Activated CD4-positive, alpha-beta T cell treated with anti-CD3 and anti-CD28 coated beads, Interleukin-2, amount 10 ng/mL, durations not matched to agents 24 days and 14 days (primary cell): ENCODE measurements at regions not wholly inside any gene's neighbourhood (a gene's known extent, or its start where the extent isn't known, plus 50 kb on each side); places are given as distances from the start of the nearest gene placed in this dataset.
"Not testable (repeated sequence)": the region's sequence is repeated elsewhere in the genome, so short reads cannot be mapped to it uniquely, and the experiment has no call there.

ENCODE experiments used
- DNase-seq: peaks from one replicate; pipeline ENCODE4 v3.0.0; 2022
- H3K27ac Mint-ChIP-seq: one replicate; pipeline ENCODE4 v1.8.0; 2022; ENCODE audit warnings: mild to moderate bottlenecking, mixed read lengths
- H3K27me3 Mint-ChIP-seq: one replicate; pipeline ENCODE4 v1.8.0; 2022; ENCODE audit warnings: mixed read lengths
- H3K36me3 Mint-ChIP-seq: one replicate; pipeline ENCODE4 v1.8.0; 2022; ENCODE audit warnings: low read depth, mild to moderate bottlenecking, mixed read lengths
- H3K4me1 Mint-ChIP-seq: one replicate; pipeline ENCODE4 v1.8.0; 2021; ENCODE audit warnings: mixed read lengths
- H3K4me3 Mint-ChIP-seq: one replicate; pipeline ENCODE4 v1.8.0; 2022; ENCODE audit warnings: mild to moderate bottlenecking, moderate library complexity, mixed read lengths
- H3K9me3 Mint-ChIP-seq: one replicate; pipeline ENCODE4 v1.8.0; 2021; ENCODE audit warnings: mixed read lengths
- intact Hi-C: fragments of 100-400 bp; cut with micrococcal nuclease; formaldehyde crosslinking; loops from one replicate; pipeline ENCODE4 v1.15.1; 2023

DNA sequence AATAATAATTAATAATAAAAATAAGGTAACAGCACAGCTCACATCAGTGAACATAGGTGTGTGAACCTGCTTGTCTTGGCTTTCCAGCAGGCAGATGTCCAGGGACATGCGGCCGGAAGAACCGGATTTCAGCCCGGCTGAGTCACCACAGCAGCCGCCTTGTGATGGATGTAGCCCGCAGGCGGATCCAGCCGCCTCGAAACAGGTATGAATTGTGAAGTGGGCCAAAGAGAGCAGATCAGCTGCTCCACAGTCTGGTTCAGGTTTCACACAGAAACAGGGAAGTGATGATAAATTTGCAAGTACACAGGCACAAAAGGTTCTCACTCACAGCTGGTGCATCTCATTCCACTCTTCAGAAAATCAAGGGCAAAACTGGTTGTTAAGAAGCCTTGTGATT lies 55.1 kb downstream of the ID4 start:
- intact Hi-C loops = no loop called here
- DNase-seq = no peak
- Mint-ChIP-seq H3K36me3 (no peaks in the 10 kb centered on the region), H3K4me1 (no peaks in the 10 kb centered on the region), H3K9me3 (peaks cover 3% of the 10 kb centered on the region), H3K27me3 (no peaks in the 10 kb centered on the region), H3K27ac (no peak overlapping the region), H3K4me3 (no peak overlapping the region)

- Mint-ChIP-seq H3K36me3 (no peaks in the 10 kb centered on the region), H3K27me3 (no peaks in the 10 kb centered on the region), H3K4me1 (no peaks in the 10 kb centered on the region), H3K9me3 (peaks cover 4% of the 10 kb centered on the region), H3K27ac (no peak overlapping the region), H3K4me3 (no peak overlapping the region)
- DNase-seq = no peak
- intact Hi-C loops = no loop called here
These were observed 58.9 kb downstream of the ID4 start for GRCh38 chr6:19895866-19896692.

DNA sequence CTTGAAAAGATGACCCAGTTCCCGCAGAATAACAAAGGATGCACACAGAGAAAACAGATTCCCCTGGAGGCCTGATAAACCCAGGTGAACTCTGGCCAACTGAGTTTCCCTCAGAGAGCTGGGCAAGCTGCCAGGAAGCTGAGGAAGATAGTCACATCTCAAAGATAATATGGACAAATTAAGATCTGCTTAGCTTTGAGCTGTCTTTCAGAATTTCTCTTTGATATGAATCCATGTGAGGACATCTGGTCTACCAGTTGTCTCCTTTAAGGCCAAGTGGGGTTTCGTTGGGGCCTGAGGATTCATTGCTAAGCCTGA lies 59.5 kb downstream of the ID4 start:
- DNase-seq = no peak
- Mint-ChIP-seq H3K36me3 (no peaks in the 10 kb centered on the region), H3K27ac (no peak overlapping the region), H3K27me3 (no peaks in the 10 kb centered on the region), H3K4me3 (no peak overlapping the region), H3K9me3 (peaks cover 6% of the 10 kb centered on the region), H3K4me1 (no peaks in the 10 kb centered on the region)
- intact Hi-C loops = no loop called here

- Mint-ChIP-seq H3K4me1 (no peaks in the 10 kb centered on the region), H3K4me3 (no peak overlapping the region), H3K27ac (no peak overlapping the region), H3K9me3 (peaks cover 6% of the 10 kb centered on the region), H3K36me3 (no peaks in the 10 kb centered on the region), H3K27me3 (no peaks in the 10 kb centered on the region)
- no peak for DNase-seq
- intact Hi-C loops = no loop called here
These were observed 61.1 kb downstream of the ID4 start for GRCh38 chr6:19898141-19898740.

GRCh38 chr6:19902201-19902600 lies 65.0 kb downstream of the ID4 start:
- DNase-seq = no peak
- Mint-ChIP-seq H3K27me3 (no peaks in the 10 kb centered on the region), H3K9me3 (peaks cover 3% of the 10 kb centered on the region), H3K27ac (no peak overlapping the region), H3K4me1 (no peaks in the 10 kb centered on the region), H3K4me3 (no peak overlapping the region), H3K36me3 (no peaks in the 10 kb centered on the region)
- intact Hi-C loops = no loop called here

DNA sequence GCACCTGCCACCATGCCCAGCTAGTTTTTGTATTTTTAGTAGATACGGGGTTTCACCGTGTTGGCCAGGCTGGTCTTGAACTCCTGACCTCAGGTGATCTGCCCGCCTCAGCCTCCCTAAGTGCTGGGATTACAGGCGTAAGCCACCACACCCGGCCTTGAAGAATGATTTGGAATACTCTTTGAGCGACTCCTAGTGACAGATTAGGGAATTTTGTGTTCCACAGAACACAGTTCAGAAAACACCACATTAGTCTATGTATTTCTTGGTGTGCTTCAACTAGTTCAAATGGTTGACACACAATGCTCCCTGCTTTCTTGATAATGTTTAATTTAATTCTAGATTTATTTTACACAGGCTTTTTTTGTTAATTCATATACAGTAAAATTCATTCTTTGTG lies 67.2 kb downstream of the ID4 start:
- H3K9me3 Mint-ChIP-seq, H3K4me1 Mint-ChIP-seq, DNase-seq, intact Hi-C loops, H3K4me3 Mint-ChIP-seq, H3K36me3 Mint-ChIP-seq, H3K27me3 Mint-ChIP-seq, H3K27ac Mint-ChIP-seq: not testable (repeated sequence)

DNA sequence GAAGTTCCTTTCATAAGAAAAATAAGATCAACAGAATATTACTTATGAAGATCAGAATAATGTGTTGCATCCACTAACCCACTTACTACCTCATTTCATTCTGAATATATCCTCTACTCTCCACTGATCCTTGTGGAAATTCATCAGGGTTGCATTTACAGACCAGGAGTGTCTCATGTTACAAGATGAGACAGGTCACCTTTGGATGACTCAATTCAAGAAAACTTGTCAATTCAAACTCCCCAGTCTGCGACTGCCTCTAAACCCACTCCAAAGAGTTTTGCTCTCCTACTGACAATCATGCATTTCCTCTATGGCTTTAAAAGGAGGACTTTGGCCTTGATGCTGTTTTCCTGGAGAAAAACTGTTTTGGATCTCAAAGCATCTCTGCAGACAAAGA lies 68.4 kb downstream of the ID4 start:
- H3K27ac Mint-ChIP-seq = no peak overlapping the region
- no peak for DNase-seq
- no peaks in the 10 kb centered on the region for H3K27me3 Mint-ChIP-seq
- H3K9me3 Mint-ChIP-seq = peaks cover 3% of the 10 kb centered on the region
- intact Hi-C loops = no loop called here
- no peaks in the 10 kb centered on the region for H3K4me1 Mint-ChIP-seq
- no peaks in the 10 kb centered on the region for H3K36me3 Mint-ChIP-seq
- H3K4me3 Mint-ChIP-seq = no peak overlapping the region

- DNase-seq = no peak
- H3K4me1 Mint-ChIP-seq = no peaks in the 10 kb centered on the region
- no peaks in the 10 kb centered on the region for H3K27me3 Mint-ChIP-seq
- intact Hi-C loops = no loop called here
- no peak overlapping the region for H3K27ac Mint-ChIP-seq
- no peaks in the 10 kb centered on the region for H3K36me3 Mint-ChIP-seq
- no peak overlapping the region for H3K4me3 Mint-ChIP-seq
- peaks cover 2% of the 10 kb centered on the region for H3K9me3 Mint-ChIP-seq
These were observed 69.0 kb downstream of the ID4 start for GRCh38 chr6:19906171-19906570.

DNA sequence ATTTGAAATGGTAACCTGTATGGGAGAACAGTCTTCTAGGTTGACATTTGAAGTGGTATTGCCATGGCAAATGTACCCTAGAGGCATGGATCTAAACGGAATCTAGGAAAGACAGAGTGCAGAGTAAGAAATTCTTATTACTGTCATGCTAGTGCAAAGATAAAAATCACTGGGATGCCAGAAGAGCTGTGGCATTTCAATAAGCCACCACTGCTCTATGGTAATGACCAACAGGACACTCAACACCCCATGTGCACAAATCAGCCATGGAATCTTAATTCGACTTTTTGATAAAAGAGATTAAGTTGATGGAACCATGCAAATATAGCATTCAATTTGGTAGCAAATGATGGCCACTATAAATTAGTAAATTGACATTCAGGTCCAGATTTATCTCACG lies 74.1 kb downstream of the ID4 start:
- Mint-ChIP-seq H3K27ac (no peak overlapping the region), H3K36me3 (no peaks in the 10 kb centered on the region), H3K4me3 (no peak overlapping the region), H3K9me3 (peaks cover 14% of the 10 kb centered on the region), H3K27me3 (no peaks in the 10 kb centered on the region), H3K4me1 (no peaks in the 10 kb centered on the region)
- intact Hi-C loops = no loop called here
- no peak for DNase-seq

DNA sequence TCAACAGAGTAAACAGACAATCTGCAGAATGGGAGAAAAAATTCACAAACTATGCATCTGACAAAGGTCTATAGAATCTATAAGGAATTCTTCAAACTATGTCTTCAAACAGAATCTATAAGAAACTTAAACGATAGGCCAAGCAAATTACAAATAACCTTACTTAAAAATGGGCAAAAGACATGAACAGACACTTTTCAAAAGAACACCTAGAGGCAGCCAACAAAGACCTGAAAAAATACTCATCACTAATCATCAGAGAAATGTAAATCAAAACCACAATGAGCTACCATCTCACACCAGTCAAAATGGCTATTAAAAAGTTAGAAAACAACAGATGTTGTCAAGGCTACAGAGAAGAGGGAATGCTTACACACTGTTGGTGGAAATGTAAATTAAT lies 81.3 kb downstream of the ID4 start:
- intact Hi-C loops = no loop called here

GRCh38 chr6:19921786-19922185 lies 84.6 kb downstream of the ID4 start:
- intact Hi-C loops = no loop called here
- Mint-ChIP-seq H3K9me3 (peaks cover 10% of the 10 kb centered on the region), H3K27me3 (no peaks in the 10 kb centered on the region)

More for the DNA sequence above, 81.3 kb downstream of the ID4 start:
- no peaks in the 10 kb centered on the region for H3K36me3 Mint-ChIP-seq
- H3K27ac Mint-ChIP-seq = no peak overlapping the region
- peaks cover 18% of the 10 kb centered on the region for H3K9me3 Mint-ChIP-seq
- H3K4me1 Mint-ChIP-seq = no peaks in the 10 kb centered on the region
- no peak overlapping the region for H3K4me3 Mint-ChIP-seq
- DNase-seq = no peak
- H3K27me3 Mint-ChIP-seq = no peaks in the 10 kb centered on the region

DNA sequence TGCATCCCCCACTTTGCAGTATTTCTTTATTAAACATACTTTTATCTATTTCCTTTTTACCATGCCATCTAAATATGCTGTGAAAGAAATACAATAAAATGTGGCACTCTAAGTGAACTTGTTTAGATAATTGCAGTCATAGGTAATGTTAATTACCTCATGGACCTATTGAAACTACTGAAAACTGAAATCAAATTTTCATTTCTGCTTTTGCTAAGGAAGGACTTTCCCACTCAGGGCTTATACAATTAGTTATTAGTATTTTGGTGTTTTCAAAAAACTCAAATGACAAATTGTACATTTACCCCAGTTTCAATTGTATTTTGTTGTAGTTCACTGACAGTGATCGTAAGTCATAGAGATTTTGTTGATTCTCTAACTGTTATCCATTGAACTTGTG lies 88.4 kb downstream of the ID4 start:
- intact Hi-C loops = no loop called here
- Mint-ChIP-seq H3K4me1 (no peaks in the 10 kb centered on the region), H3K4me3 (no peak overlapping the region), H3K9me3 (no peaks in the 10 kb centered on the region), H3K27ac (no peak overlapping the region), H3K27me3 (no peaks in the 10 kb centered on the region), H3K36me3 (no peaks in the 10 kb centered on the region)
- DNase-seq = no peak

More at GRCh38 chr6:19921786-19922185, 84.6 kb downstream of the ID4 start:
- no peak for DNase-seq
- Mint-ChIP-seq H3K4me3 (no peak overlapping the region), H3K4me1 (no peaks in the 10 kb centered on the region), H3K27ac (no peak overlapping the region), H3K36me3 (no peaks in the 10 kb centered on the region)

GRCh38 chr6:19928461-19928860 lies 91.3 kb downstream of the ID4 start:
- no peak overlapping the region for H3K4me3 Mint-ChIP-seq
- H3K27me3 Mint-ChIP-seq = no peaks in the 10 kb centered on the region
- DNase-seq = no peak
- no peaks in the 10 kb centered on the region for H3K36me3 Mint-ChIP-seq
- no peaks in the 10 kb centered on the region for H3K9me3 Mint-ChIP-seq
- intact Hi-C loops = no loop called here
- H3K27ac Mint-ChIP-seq = no peak overlapping the region
- H3K4me1 Mint-ChIP-seq = no peaks in the 10 kb centered on the region

GRCh38 chr6:19929312-19929711 lies 92.1 kb downstream of the ID4 start:
- Mint-ChIP-seq H3K27ac (no peak overlapping the region), H3K4me3 (no peak overlapping the region), H3K27me3 (no peaks in the 10 kb centered on the region), H3K36me3 (no peaks in the 10 kb centered on the region), H3K9me3 (no peaks in the 10 kb centered on the region), H3K4me1 (no peaks in the 10 kb centered on the region)
- intact Hi-C loops = no loop called here
- no peak for DNase-seq
